NCI-H1092 treated with DMSO at 0.1 percent for 48 hours (cell line): ENCODE measurements at regions not wholly inside any gene's neighbourhood (a gene's known extent, or its start where the extent isn't known, plus 50 kb on each side); places are given as distances from the start of the nearest gene placed in this dataset.
"Not testable (repeated sequence)": the region's sequence is repeated elsewhere in the genome, so short reads cannot be mapped to it uniquely, and the experiment has no call there.

ENCODE experiments used
- DNase-seq: peaks from one replicate; lab custom pipeline; 2025; lab: John Stamatoyannopoulos, UW

GRCh38 chr5:63563008-63563917 is 399.0 kb downstream of the HTR1A start:
- no peak for DNase-seq

- DNase-seq: no peak
Observed at GRCh38 chr5:63555874-63556273, 406.4 kb downstream of the HTR1A start.

- no peak for DNase-seq
Observed at GRCh38 chr5:63554191-63554590, 408.1 kb downstream of the HTR1A start.

GRCh38 chr5:63553073-63553472 is 409.2 kb downstream of the HTR1A start:
- DNase-seq: no peak

GRCh38 chr5:63535840-63536602 is 426.2 kb downstream of the HTR1A start:
- DNase-seq: no peak

GRCh38 chr5:63524281-63524680 is 438.0 kb downstream of the HTR1A start:
- no peak for DNase-seq

- DNase-seq: no peak
Observed at GRCh38 chr5:63516006-63516405, 446.2 kb downstream of the HTR1A start.

- no peak for DNase-seq
Observed at GRCh38 chr5:63500242-63500641, 462.0 kb downstream of the HTR1A start.

- no peak for DNase-seq
Observed at GRCh38 chr5:63495225-63495624, 467.0 kb downstream of the HTR1A start.

GRCh38 chr5:63483338-63483737 is 478.9 kb downstream of the HTR1A start:
- no peak for DNase-seq

GRCh38 chr5:63473335-63473967 is 488.8 kb downstream of the HTR1A start:
- no peak for DNase-seq

- no peak for DNase-seq
Observed at GRCh38 chr5:63456279-63456678, 506.0 kb downstream of the HTR1A start.

GRCh38 chr5:63451188-63451587 is 511.1 kb downstream of the HTR1A start:
- no peak for DNase-seq

GRCh38 chr5:63439537-63439936 is 522.7 kb downstream of the HTR1A start:
- no peak for DNase-seq

GRCh38 chr5:63409737-63410136 is 552.5 kb downstream of the HTR1A start:
- DNase-seq: no peak

- DNase-seq: no peak
Observed at GRCh38 chr5:63408984-63409383, 553.3 kb downstream of the HTR1A start.

- peak; percentile 1 for DNase-seq
Observed at GRCh38 chr5:63401436-63402046, 560.7 kb downstream of the HTR1A start.

- no peak for DNase-seq
Observed at GRCh38 chr5:63400079-63400478, 562.2 kb downstream of the HTR1A start.

- DNase-seq: no peak
Observed at GRCh38 chr5:63398346-63398745, 563.9 kb downstream of the HTR1A start.

GRCh38 chr5:63388188-63388587 is 574.1 kb downstream of the HTR1A start:
- DNase-seq: not testable (repeated sequence)

- DNase-seq: no peak
Observed at GRCh38 chr5:63375851-63376250, 586.4 kb downstream of the HTR1A start.

GRCh38 chr5:63374085-63374484 is 588.2 kb downstream of the HTR1A start:
- DNase-seq: no peak
